HFFc6 (cell line): ENCODE measurements at regions not wholly inside any gene's neighbourhood (a gene's known extent, or its start where the extent isn't known, plus 50 kb on each side); places are given as distances from the start of the nearest gene placed in this dataset.

Source experiments
- DNase-seq: peaks from one replicate; pipeline ENCODE4 v3.0.0-alpha.2; 2018
- H3K27ac Mint-ChIP-seq: 2 replicates; pipeline ENCODE4 v1.8.0; 2020; ENCODE audit warnings: mild to moderate bottlenecking, mixed read lengths
- H3K27me3 Mint-ChIP-seq: 2 replicates; pipeline ENCODE4 v1.8.0; 2021; ENCODE audit warnings: mild to moderate bottlenecking, moderate library complexity, mixed read lengths; ENCODE audit not compliant: insufficient read depth
- H3K36me3 Mint-ChIP-seq: 2 replicates; pipeline ENCODE4 v1.8.0; 2021; ENCODE audit warnings: low read depth, mixed read lengths
- H3K4me1 Mint-ChIP-seq: 2 replicates; pipeline ENCODE4 v1.8.0; 2020; ENCODE audit warnings: low read depth, mixed read lengths
- H3K4me3 Mint-ChIP-seq: 2 replicates; pipeline ENCODE4 v1.8.0; 2020; ENCODE audit warnings: mild to moderate bottlenecking, moderate library complexity, mixed read lengths
- H3K9me3 Mint-ChIP-seq: 2 replicates; pipeline ENCODE4 v1.8.0; 2020; ENCODE audit warnings: mild to moderate bottlenecking, mixed read lengths
- CTCF ChIP-seq: fragments of 200-600 bp; sonication (generic); IDR thresholded peaks from 2 replicates; pipeline ENCODE4 v1.5.0; 2021; ENCODE audit warnings: antibody characterized with exemption, mild to moderate bottlenecking

GRCh38 chr7:68205826-68206225 lies 1209.2 kb downstream of the TYW1 start:
- H3K4me1 Mint-ChIP-seq = no peaks in the 10 kb centered on the region
- no peak overlapping the region for H3K27ac Mint-ChIP-seq
- no peak for TF ChIP-seq CTCF
- no peak for DNase-seq
- H3K36me3 Mint-ChIP-seq = no peaks in the 10 kb centered on the region
- H3K4me3 Mint-ChIP-seq = no peak overlapping the region
- H3K9me3 Mint-ChIP-seq = peaks cover 60% of the 10 kb centered on the region
- H3K27me3 Mint-ChIP-seq = no peaks in the 10 kb centered on the region; the same call in 1 of the 2 replicates

GRCh38 chr7:68206946-68207485 lies 1210.4 kb downstream of the TYW1 start:
- no peak overlapping the region for H3K27ac Mint-ChIP-seq
- DNase-seq = no peak
- peaks cover 58% of the 10 kb centered on the region for H3K9me3 Mint-ChIP-seq
- TF ChIP-seq CTCF = no peak
- H3K36me3 Mint-ChIP-seq = no peaks in the 10 kb centered on the region
- H3K27me3 Mint-ChIP-seq = no peaks in the 10 kb centered on the region; the same call in 1 of the 2 replicates
- H3K4me1 Mint-ChIP-seq = no peaks in the 10 kb centered on the region
- H3K4me3 Mint-ChIP-seq = no peak overlapping the region

GRCh38 chr7:68207676-68208075 lies 1211.0 kb downstream of the TYW1 start:
- H3K27ac Mint-ChIP-seq = no peak overlapping the region
- no peaks in the 10 kb centered on the region; the same call in 1 of the 2 replicates for H3K27me3 Mint-ChIP-seq

GRCh38 chr7:68209486-68209885 lies 1212.9 kb downstream of the TYW1 start:
- no peak for TF ChIP-seq CTCF
- H3K4me3 Mint-ChIP-seq = no peak overlapping the region

More at GRCh38 chr7:68207676-68208075, 1211.0 kb downstream of the TYW1 start:
- Mint-ChIP-seq H3K36me3 (no peaks in the 10 kb centered on the region), H3K4me1 (no peaks in the 10 kb centered on the region), H3K4me3 (no peak overlapping the region), H3K9me3 (peaks cover 52% of the 10 kb centered on the region)
- no peak for TF ChIP-seq CTCF
- no peak for DNase-seq

GRCh38 chr7:68213838-68214237 lies 1217.2 kb downstream of the TYW1 start:
- Mint-ChIP-seq H3K9me3 (peaks cover 54% of the 10 kb centered on the region), H3K4me3 (no peak overlapping the region), H3K4me1 (no peaks in the 10 kb centered on the region), H3K27ac (no peak overlapping the region), H3K27me3 (no peaks in the 10 kb centered on the region; the same call in 1 of the 2 replicates), H3K36me3 (no peaks in the 10 kb centered on the region)
- no peak for DNase-seq
- no peak for TF ChIP-seq CTCF

More at GRCh38 chr7:68209486-68209885, 1212.9 kb downstream of the TYW1 start:
- no peak for DNase-seq
- Mint-ChIP-seq H3K27ac (no peak overlapping the region), H3K4me1 (no peaks in the 10 kb centered on the region), H3K36me3 (no peaks in the 10 kb centered on the region), H3K27me3 (no peaks in the 10 kb centered on the region; the same call in 1 of the 2 replicates), H3K9me3 (peaks cover 57% of the 10 kb centered on the region)
